H1 (cell line): ENCODE measurements at regions not wholly inside any gene's neighbourhood (a gene's known extent, or its start where the extent isn't known, plus 50 kb on each side); places are given as distances from the start of the nearest gene placed in this dataset.
A peak's percentile ranks its signal among the peaks of the same experiment; 100 is the strongest.

Experiments
- CTCF ChIA-PET: fragments of 300-600 bp; sonication (Branson Sonifier 250); formaldehyde crosslinking; loops from one replicate; lab custom pipeline; 2021; ENCODE audit not compliant: partially characterized antibody; lab: Charles Lee
- POLR2A ChIA-PET: fragments of 300-600 bp; sonication (Branson Sonifier 250); formaldehyde crosslinking; loops from one replicate; lab custom pipeline; 2021; ENCODE audit warnings: inconsistent platforms; ENCODE audit not compliant: partially characterized antibody; lab: Charles Lee
- DNase-seq, 2 experiments: peaks; one replicate each; pipeline versions ENCODE4 v3.0.0 to v3.0.0-alpha.2; 2010 to 2022; ENCODE audit warnings: low spot score in 2 of 2, low read depth in 1 of 2, mixed read lengths in 1 of 2
- FAIRE-seq: peaks from 2 replicates; lab custom pipeline; 2011; peaks lifted over from hg19 to GRCh38; lab: Jason Lieb, UNC
- H2AFZ ChIP-seq: 2 replicates; pipeline ENCODE4 v1.8.1; 2012; ENCODE audit warnings: low read length, inconsistent platforms
- H2AK5ac ChIP-seq: 2 replicates; pipeline ENCODE4 v1.6.1; 2013; ENCODE audit warnings: low read depth, low read length
- H2BK120ac ChIP-seq: replicated peaks from 2 replicates; pipeline ENCODE3; 2013; ENCODE audit warnings: low read depth, low read length, inconsistent platforms
- H2BK12ac ChIP-seq: 2 replicates; pipeline ENCODE4 v1.6.1; 2013; ENCODE audit warnings: low read depth, low read length
- H2BK15ac ChIP-seq: 2 replicates; pipeline ENCODE4 v1.6.1; 2013; ENCODE audit warnings: low read length
- H2BK20ac ChIP-seq: 2 replicates; pipeline ENCODE4 v1.6.1; 2013; ENCODE audit warnings: low read length
- H2BK5ac ChIP-seq: 2 replicates; pipeline ENCODE4 v1.6.1; 2013; ENCODE audit warnings: low read depth, low read length
- H3K14ac ChIP-seq: 2 replicates; pipeline ENCODE4 v1.6.1; 2013; ENCODE audit warnings: inconsistent platforms; ENCODE audit not compliant: insufficient read length
- H3K18ac ChIP-seq: 2 replicates; pipeline ENCODE4 v1.6.1; 2013; ENCODE audit warnings: low read length; ENCODE audit errors: extremely low read depth
- H3K23ac ChIP-seq: 2 replicates; pipeline ENCODE4 v1.6.1; 2013; ENCODE audit warnings: inconsistent platforms; ENCODE audit not compliant: insufficient read length
- H3K23me2 ChIP-seq: 2 replicates; pipeline ENCODE4 v1.6.1; 2013; ENCODE audit warnings: low read depth, low read length
- H3K27ac ChIP-seq: 2 replicates; pipeline ENCODE4 v1.6.1; 2011; ENCODE audit warnings: low read depth, low read length, inconsistent platforms
- H3K27me3 ChIP-seq, 4 experiments: replicated peaks in 1 of 4; 1 replicate in 1 of 4; 2 replicates in 3 of 4; pipeline versions ENCODE4 v1.6.1 to v1.8.1; 2011 to 2013; ENCODE audit warnings: low read length in 3 of 4, mild to moderate bottlenecking in 3 of 4, inconsistent platforms in 2 of 4, mixed read lengths in 2 of 4, moderate library complexity in 1 of 4; ENCODE audit not compliant: control insufficient read depth in 3 of 4, insufficient read depth in 3 of 4; ENCODE audit errors: extremely low read depth in 1 of 4
- H3K36me3 ChIP-seq, 4 experiments: 2 replicates each; pipeline versions ENCODE4 v1.6.1 to v1.8.1; 2011 to 2013; ENCODE audit warnings: mild to moderate bottlenecking in 4 of 4, low read length in 3 of 4, moderate library complexity in 2 of 4, control low read depth in 1 of 4, inconsistent platforms in 1 of 4; ENCODE audit not compliant: insufficient read depth in 4 of 4, control insufficient read depth in 2 of 4
- H3K4ac ChIP-seq: replicated peaks from 2 replicates; pipeline ENCODE3; 2013; ENCODE audit warnings: low read length, low read depth, mixed read lengths, inconsistent platforms; ENCODE audit not compliant: insufficient read length
- H3K4me1 ChIP-seq, 4 experiments: replicated peaks in 1 of 4; 1 replicate in 1 of 4; 2 replicates in 3 of 4; pipeline versions ENCODE4 v1.6.1 to v1.8.1; 2011 to 2013; ENCODE audit warnings: low read length in 3 of 4, inconsistent platforms in 2 of 4, mixed read lengths in 1 of 4; ENCODE audit not compliant: insufficient read depth in 4 of 4, control insufficient read depth in 3 of 4
- H3K4me2 ChIP-seq, 2 experiments: 2 replicates each; pipeline versions ENCODE4 v1.6.1 to v1.8.1; 2011 to 2013; ENCODE audit warnings: low read depth in 2 of 2, low read length in 2 of 2, control low read depth in 1 of 2, inconsistent platforms in 1 of 2, mild to moderate bottlenecking in 1 of 2; ENCODE audit not compliant: insufficient read depth in 1 of 2
- H3K4me3 ChIP-seq, 4 experiments: fragments of 200-600, 300-600 bp in 1 of 4; sonication (generic), shearing (Covaris generic), sonication (Bioruptor Twin) in 1 of 4; 2 replicates each; pipeline versions ENCODE4 v1.5.1 to v1.8.1; 2011 to 2016; ENCODE audit warnings: low read length in 4 of 4, low read depth in 3 of 4, control low read depth in 2 of 4, inconsistent platforms in 2 of 4, mild to moderate bottlenecking in 2 of 4, mixed read lengths in 1 of 4, moderate library complexity in 1 of 4; ENCODE audit not compliant: insufficient read depth in 2 of 4; ENCODE audit errors: extremely low read depth in 1 of 4
- H3K56ac ChIP-seq: replicated peaks from 2 replicates; pipeline ENCODE3; 2013; ENCODE audit warnings: low read depth, mild to moderate bottlenecking, mixed read lengths, low read length, inconsistent platforms; ENCODE audit not compliant: insufficient read length
- H3K79me1 ChIP-seq: 2 replicates; pipeline ENCODE4 v1.6.1; 2013; ENCODE audit warnings: low read depth, low read length, control low read depth
- H3K79me2 ChIP-seq, 2 experiments: 2 replicates each; pipeline versions ENCODE4 v1.6.1 to v1.8.1; 2012 to 2013; ENCODE audit warnings: low read length in 2 of 2, mild to moderate bottlenecking in 2 of 2, inconsistent platforms in 1 of 2; ENCODE audit not compliant: insufficient read depth in 2 of 2, control insufficient read depth in 1 of 2
- H3K9ac ChIP-seq, 4 experiments: replicated peaks in 1 of 4; 1 replicate in 1 of 4; 2 replicates in 3 of 4; pipeline versions ENCODE4 v1.6.1 to v1.8.1; 2011 to 2013; ENCODE audit warnings: low read depth in 3 of 4, low read length in 3 of 4, control low read depth in 2 of 4, mild to moderate bottlenecking in 2 of 4, moderate library complexity in 2 of 4, inconsistent platforms in 1 of 4; ENCODE audit errors: extremely low read depth in 1 of 4
- H3K9me3 ChIP-seq, 2 experiments: 2 replicates each; pipeline versions ENCODE4 v1.6.1 to v1.8.1; 2012 to 2013; ENCODE audit warnings: mild to moderate bottlenecking in 2 of 2, moderate library complexity in 2 of 2, control low read depth in 1 of 2, inconsistent platforms in 1 of 2, low read depth in 1 of 2, low read length in 1 of 2, mixed read lengths in 1 of 2; ENCODE audit not compliant: insufficient read depth in 2 of 2
- H4K20me1 ChIP-seq, 2 experiments: replicated peaks in 1 of 2; 2 replicates each; pipeline versions ENCODE3 to v1.8.1; 2011 to 2013; ENCODE audit warnings: inconsistent platforms in 2 of 2, low read length in 2 of 2, mild to moderate bottlenecking in 1 of 2; ENCODE audit not compliant: insufficient read depth in 2 of 2, control insufficient read depth in 1 of 2
- H4K5ac ChIP-seq: 2 replicates; pipeline ENCODE4 v1.6.1; 2013; ENCODE audit warnings: low read length, low read depth, mixed read lengths, inconsistent platforms; ENCODE audit not compliant: insufficient read length
- H4K8ac ChIP-seq: 2 replicates; pipeline ENCODE4 v1.8.0; 2013; ENCODE audit warnings: mild to moderate bottlenecking, moderate library complexity, low read length, inconsistent platforms; ENCODE audit not compliant: insufficient read depth; ENCODE audit errors: extremely low read depth
- H4K91ac ChIP-seq: replicated peaks from 2 replicates; pipeline ENCODE3; 2013; ENCODE audit warnings: low read length, mixed read lengths, inconsistent platforms; ENCODE audit not compliant: insufficient read length
- BCL11A ChIP-seq, 2 experiments: IDR thresholded peaks; one replicate each; pipeline ENCODE4 v1.6.1; 2011; ENCODE audit warnings: low read depth in 2 of 2, low read length in 2 of 2, mild to moderate bottlenecking in 2 of 2
- CBX8 ChIP-seq: fragments of 300-800, 300-1000 bp; sonication (generic); IDR thresholded peaks from 2 replicates; pipeline ENCODE4 v1.7.1; 2016; ENCODE audit warnings: low read depth, low read length, borderline replicate concordance
- EZH2 ChIP-seq: fragments of 200-600 bp; sonication (generic); IDR thresholded peaks from 2 replicates; pipeline ENCODE4 v1.7.1; 2012; ENCODE audit warnings: low read depth, mild to moderate bottlenecking, moderate library complexity, low read length, inconsistent platforms; ENCODE audit not compliant: severe bottlenecking
- JUN ChIP-seq: IDR thresholded peaks from 2 replicates; pipeline ENCODE4 v1.6.1; 2011; ENCODE audit warnings: low read depth, mild to moderate bottlenecking, improper control_type of control experiment, low read length
- MAFK ChIP-seq: IDR thresholded peaks from 2 replicates; pipeline ENCODE4 v1.6.1; 2012; ENCODE audit warnings: low read depth, mild to moderate bottlenecking, improper control_type of control experiment, low read length
- MAX ChIP-seq: IDR thresholded peaks from 2 replicates; pipeline ENCODE4 v1.6.1; 2012; ENCODE audit warnings: inconsistent platforms
- POU5F1 ChIP-seq: IDR thresholded peaks from 2 replicates; pipeline ENCODE4 v1.6.1; 2011; ENCODE audit warnings: low read depth, mild to moderate bottlenecking, low read length, moderate library complexity
- RNF2 ChIP-seq: fragments of 200-900, 300-1000 bp; sonication (generic); IDR thresholded peaks from 2 replicates; pipeline ENCODE4 v1.7.1; 2016; ENCODE audit warnings: borderline replicate concordance, low read depth, mild to moderate bottlenecking, antibody characterized with exemption, low read length; ENCODE audit not compliant: poor library complexity, severe bottlenecking; ENCODE audit errors: missing control alignments
- SP1 ChIP-seq: IDR thresholded peaks from 2 replicates; pipeline ENCODE4 v1.6.1; 2011; ENCODE audit warnings: low read depth, low read length
- SP2 ChIP-seq: IDR thresholded peaks from 2 replicates; pipeline ENCODE4 v1.6.1; 2012; ENCODE audit warnings: mild to moderate bottlenecking, low read length, inconsistent platforms
- TEAD4 ChIP-seq: IDR thresholded peaks from 2 replicates; pipeline ENCODE4 v1.6.1; 2012; ENCODE audit warnings: low read depth, low read length, inconsistent platforms, mixed read lengths
- WGBS, 2 experiments: shearing (Covaris generic) in 1 of 2; methylation state at CpG; one replicate each; pipeline versions ENCODE4 v1.1.6 to v1.1.7; 2013 to 2015; ENCODE audit warnings: low lambda C conversion rate in 2 of 2, mixed read lengths in 2 of 2, inconsistent platforms in 1 of 2, low coverage in 1 of 2, missing lambda C conversion rate in 1 of 2; ENCODE audit not compliant: insufficient replicate concordance in 2 of 2, insufficient coverage in 1 of 2, insufficient read length in 1 of 2; ENCODE audit errors: extremely low coverage in 1 of 2, missing lambda C conversion rate in 1 of 2; 5-methylcytosine and 5-hydroxymethylcytosine counted together
- TF ChIP-seq, protein P1 (sequence below), 3 experiments: IDR thresholded peaks; 1 replicate in 2 of 3; 2 replicates in 1 of 3; pipeline versions ENCODE4 v1.5.1 to v1.6.1; 2011; ENCODE audit warnings: low read length in 3 of 3, mild to moderate bottlenecking in 3 of 3, inconsistent platforms in 2 of 3, low read depth in 1 of 3, moderate library complexity in 1 of 3; ENCODE audit not compliant: insufficient read depth in 1 of 3; ENCODE audit errors: control extremely low read depth in 1 of 3

DNA sequence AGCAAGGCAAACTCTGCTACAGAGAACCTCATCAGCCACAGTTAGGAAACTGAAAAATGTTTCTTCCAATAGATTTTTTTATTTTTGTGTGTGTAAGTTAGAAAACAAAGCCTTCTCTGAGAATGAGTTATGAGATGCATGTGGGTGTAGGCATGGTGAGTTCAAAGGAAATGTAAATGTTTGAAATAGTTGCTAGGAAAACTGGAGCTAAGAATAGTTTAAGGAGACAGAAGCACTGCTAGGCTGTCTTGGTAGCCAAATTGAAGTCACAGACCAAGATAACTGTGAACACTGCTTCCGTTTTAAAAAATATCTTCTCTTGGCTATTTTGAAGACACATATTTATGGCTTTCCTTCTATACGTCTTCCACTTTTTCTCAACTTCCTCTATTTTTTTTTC, 1501.2 kb upstream of the CADM2 start:
- H2BK5ac ChIP-seq = no peak overlapping the region
- CTCF ChIA-PET = no interaction called here
- 89 to 100% methylated on average over 1 to 2 of the region's 2 CpGs for WGBS, 2 experiments
- H3K4me3 ChIP-seq = no peak overlapping the region
- no peaks in the 10 kb centered on the region for H4K20me1 ChIP-seq
- H3K27me3 ChIP-seq = no peaks in the 10 kb centered on the region
- no peak overlapping the region for H2AK5ac ChIP-seq
- H3K4ac ChIP-seq = no peak overlapping the region
- H3K79me2 ChIP-seq = no peaks in the 10 kb centered on the region
- H3K27ac ChIP-seq = no peak overlapping the region
- no peak overlapping the region for H2BK20ac ChIP-seq
- H3K79me1 ChIP-seq = no peaks in the 10 kb centered on the region
- 0 out of 2 replicates have a peak overlapping the region, but pooled peaks have one; percentile 18 for H2AFZ ChIP-seq
- no peaks in the 10 kb centered on the region; a peak in 2 of 7 replicates for H3K4me1 ChIP-seq
- no peak overlapping the region for H3K23ac ChIP-seq
- no peak overlapping the region for H2BK12ac ChIP-seq
- FAIRE-seq (no peak), DNase-seq (no peak)
- H4K91ac ChIP-seq = no peak overlapping the region
- no peak overlapping the region for H3K56ac ChIP-seq
- H3K14ac ChIP-seq = no peak overlapping the region
- H3K23me2 ChIP-seq = no peaks in the 10 kb centered on the region
- no peaks in the 10 kb centered on the region for H3K9me3 ChIP-seq
- no peak overlapping the region for H4K5ac ChIP-seq
- H2BK120ac ChIP-seq = no peak overlapping the region
- H4K8ac ChIP-seq = no peak overlapping the region
- POLR2A ChIA-PET = no interaction called here
- H3K18ac ChIP-seq = no peak overlapping the region
- no peaks in the 10 kb centered on the region for H3K36me3 ChIP-seq
- H3K4me2 ChIP-seq = no peak overlapping the region
- H3K9ac ChIP-seq = no peak overlapping the region
- no peak overlapping the region for H2BK15ac ChIP-seq
- TF ChIP-seq TEAD4 (no peak), MAFK (no peak), EZH2 (no peak), JUN (no peak), SP2 (no peak), CBX8 (no peak), SP1 (no peak), MAX (no peak), BCL11A (IDR thresholded peaks at IDR 0.05; ENCODE audit: low read depth in 2 of 2, low read length in 2 of 2) (no peak), POU5F1 (no peak), RNF2 (no peak)
- TF ChIP-seq, protein P1, sequence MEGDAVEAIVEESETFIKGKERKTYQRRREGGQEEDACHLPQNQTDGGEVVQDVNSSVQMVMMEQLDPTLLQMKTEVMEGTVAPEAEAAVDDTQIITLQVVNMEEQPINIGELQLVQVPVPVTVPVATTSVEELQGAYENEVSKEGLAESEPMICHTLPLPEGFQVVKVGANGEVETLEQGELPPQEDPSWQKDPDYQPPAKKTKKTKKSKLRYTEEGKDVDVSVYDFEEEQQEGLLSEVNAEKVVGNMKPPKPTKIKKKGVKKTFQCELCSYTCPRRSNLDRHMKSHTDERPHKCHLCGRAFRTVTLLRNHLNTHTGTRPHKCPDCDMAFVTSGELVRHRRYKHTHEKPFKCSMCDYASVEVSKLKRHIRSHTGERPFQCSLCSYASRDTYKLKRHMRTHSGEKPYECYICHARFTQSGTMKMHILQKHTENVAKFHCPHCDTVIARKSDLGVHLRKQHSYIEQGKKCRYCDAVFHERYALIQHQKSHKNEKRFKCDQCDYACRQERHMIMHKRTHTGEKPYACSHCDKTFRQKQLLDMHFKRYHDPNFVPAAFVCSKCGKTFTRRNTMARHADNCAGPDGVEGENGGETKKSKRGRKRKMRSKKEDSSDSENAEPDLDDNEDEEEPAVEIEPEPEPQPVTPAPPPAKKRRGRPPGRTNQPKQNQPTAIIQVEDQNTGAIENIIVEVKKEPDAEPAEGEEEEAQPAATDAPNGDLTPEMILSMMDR (IDR thresholded peaks at IDR 0.05; ENCODE audit: control extremely low read depth in 1 of 3, insufficient read depth in 1 of 3, low read depth in 1 of 3, low read length in 3 of 3) = no peak
